NCI-H2196 (cell line): ENCODE measurements at regions not wholly inside any gene's neighbourhood (a gene's known extent, or its start where the extent isn't known, plus 50 kb on each side); places are given as distances from the start of the nearest gene placed in this dataset.
A peak's percentile ranks its signal among the peaks of the same experiment; 100 is the strongest.

Experiments
- DNase-seq: peaks from one replicate; lab custom pipeline; 2025; ENCODE audit not compliant: unreplicated experiment; lab: John Stamatoyannopoulos, UW

- DNase-seq = no peak
These were observed 196.9 kb upstream of the RREB1 start for GRCh38 chr6:6910734-6911295.

DNA sequence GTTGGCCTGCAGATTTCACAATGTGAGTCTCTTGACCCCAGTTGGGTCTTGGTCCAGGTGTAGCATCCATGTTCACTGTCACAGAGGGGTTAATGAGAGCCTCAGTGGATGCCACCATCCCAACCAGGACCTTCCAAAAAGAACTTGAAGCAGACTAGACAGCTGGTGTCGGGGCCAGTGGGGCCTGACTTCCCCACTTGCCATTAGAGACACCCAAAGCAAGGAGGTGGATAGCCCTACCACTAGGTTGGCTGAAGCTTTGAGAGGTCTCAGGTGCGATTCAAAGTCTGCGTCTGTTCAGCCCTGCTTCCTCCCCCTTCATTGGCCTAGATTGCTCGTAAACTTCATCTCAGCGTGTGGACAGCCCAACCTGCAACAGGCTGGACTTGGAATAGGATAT is 196.4 kb upstream of the RREB1 start:
- no peak for DNase-seq

DNA sequence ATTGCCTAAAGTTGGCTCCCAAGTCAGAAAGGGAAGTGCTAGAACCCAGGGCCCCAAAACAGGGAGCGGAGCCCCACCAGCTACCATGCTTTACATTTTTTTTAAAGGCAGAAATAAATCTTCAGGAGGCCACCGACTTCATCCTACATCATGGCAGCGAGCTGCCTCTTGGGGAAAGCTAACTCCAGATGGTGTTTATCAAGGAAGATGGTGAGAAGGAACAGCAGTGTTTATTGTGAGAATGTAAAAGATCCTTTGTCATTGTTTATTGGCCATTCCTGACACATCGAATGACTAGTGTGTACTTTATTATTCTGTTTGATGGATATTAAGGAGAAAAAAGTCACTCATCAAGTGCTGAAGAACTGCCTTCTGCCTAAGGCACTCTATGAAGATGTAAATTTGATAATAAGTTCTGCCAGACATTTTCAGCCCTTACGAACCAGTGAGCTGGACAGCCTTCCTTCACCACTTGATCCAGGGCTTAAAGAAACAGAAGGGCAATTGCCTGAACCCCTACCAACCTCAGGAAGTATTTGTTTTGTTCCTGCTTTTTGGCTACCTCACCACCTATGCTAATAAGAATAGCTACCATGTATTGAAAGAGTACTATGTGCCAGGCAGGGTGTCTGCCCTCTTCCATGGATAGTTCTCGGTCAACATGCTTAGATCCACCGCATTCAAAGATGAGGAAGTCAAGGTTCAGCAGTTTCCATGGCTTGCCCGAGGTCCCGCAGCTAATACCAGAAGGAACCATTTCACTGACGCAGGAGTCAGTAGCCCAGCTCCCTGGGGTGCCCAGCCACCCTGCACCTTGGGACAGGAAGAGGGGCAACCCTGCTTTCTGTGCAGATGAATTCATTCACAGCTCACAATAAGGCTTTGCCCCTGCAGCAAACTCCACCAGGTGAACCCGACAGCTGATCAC is 194.7 kb upstream of the RREB1 start:
- DNase-seq = no peak

DNA sequence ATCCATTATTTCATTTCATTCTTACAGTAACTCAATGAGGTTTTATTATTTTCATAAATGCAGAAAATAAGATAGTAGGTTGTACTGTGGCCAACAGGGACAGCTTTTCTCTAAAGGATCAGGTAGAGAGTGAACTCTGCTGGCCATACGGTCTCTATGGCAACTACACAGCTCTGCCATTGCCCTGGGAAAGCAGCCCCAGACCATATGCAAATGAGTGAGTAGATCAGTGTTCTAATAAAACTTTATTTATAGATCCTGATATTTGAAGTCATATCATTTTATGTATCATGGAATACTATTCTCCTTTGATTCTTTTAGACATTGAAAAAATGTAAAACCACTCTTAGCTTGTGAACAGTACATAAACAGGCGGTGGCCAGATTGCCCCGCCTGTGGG is 192.5 kb upstream of the RREB1 start:
- peak; percentile 25 for DNase-seq

- DNase-seq = no peak
These were observed 191.8 kb upstream of the RREB1 start for GRCh38 chr6:6915813-6916547.

GRCh38 chr6:6916598-6916997 is 191.2 kb upstream of the RREB1 start:
- no peak for DNase-seq

DNA sequence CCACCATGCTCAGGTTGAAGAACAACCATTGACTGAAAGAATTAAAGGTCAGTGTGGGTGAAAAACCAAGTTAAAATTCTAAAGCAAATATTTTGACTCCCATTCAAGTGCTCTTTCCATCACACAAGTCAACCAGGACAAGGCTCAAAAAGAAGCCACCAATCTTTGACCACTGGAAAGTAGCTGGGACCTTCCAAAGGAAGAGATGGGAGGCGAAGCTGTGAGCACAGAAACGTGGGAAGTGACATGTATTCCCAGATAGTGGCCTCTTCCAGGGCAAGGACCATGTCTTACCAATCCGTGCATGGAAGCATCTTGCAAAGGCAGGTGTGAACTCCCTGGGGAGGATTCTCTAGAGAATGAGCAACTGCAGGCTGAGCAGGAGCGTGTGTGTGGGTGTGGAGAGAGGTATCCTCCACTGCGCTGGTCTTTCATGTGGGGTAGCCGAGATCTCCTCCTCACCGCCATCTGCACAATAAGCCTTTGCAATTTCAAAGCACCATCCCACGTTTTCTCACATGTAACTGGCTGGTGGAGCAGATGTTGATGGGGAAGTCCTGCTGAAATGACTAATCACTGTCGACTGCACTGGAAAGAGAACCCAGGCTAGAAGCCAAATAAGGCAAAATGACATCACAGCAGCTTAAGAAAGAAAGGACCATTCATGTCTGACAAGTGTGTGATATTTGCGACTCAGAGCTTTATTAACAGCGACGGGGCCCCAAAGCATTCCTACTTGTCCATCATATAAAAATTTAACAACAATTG is 189.4 kb upstream of the RREB1 start:
- peak; percentile 11 for DNase-seq

- no peak for DNase-seq
These were observed 188.6 kb upstream of the RREB1 start for GRCh38 chr6:6919173-6919572.

GRCh38 chr6:6920114-6920986 is 187.4 kb upstream of the RREB1 start:
- DNase-seq = no peak

- no peak for DNase-seq
These were observed 186.8 kb upstream of the RREB1 start for GRCh38 chr6:6920987-6921313.

DNA sequence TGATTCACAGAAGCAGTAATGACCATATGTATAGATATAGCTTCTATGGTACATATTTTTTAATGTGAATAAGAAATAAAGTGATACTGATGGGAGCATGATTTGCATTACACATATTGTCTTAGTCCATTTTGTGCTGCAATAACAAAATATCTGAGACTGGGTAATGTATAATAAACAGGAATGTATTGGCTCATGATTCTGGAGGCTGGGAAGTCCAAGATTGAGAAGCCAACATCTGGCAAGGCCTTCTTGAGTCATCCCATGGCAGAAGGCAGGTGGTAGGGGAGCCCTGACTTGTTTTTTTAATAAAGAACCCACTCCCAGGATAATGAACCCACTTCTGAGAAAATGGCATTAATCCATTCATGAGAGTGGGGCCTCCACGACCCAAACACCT is 185.6 kb upstream of the RREB1 start:
- no peak for DNase-seq

DNA sequence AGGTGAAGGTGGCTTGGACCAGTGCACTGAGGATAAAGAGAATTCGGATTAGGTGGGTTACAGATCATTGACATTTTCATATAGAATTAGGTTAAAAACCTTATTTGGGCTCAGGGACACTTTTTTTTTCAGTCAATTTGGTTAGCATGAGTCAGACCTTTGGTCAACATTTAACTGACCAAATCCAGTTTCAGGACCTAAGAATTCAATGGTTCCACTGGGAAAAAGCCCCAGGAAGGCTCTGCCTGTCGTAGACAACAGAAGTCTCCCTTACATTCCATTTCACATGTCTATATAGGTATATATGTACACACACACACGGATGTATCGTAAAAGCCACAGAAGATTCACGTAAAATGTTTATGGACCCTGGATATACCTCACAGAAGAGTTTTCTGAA is 184.2 kb upstream of the RREB1 start:
- no peak for DNase-seq

GRCh38 chr6:6924708-6925107 is 183.1 kb upstream of the RREB1 start:
- DNase-seq = no peak

GRCh38 chr6:6925391-6926164 is 182.2 kb upstream of the RREB1 start:
- DNase-seq = no peak

DNA sequence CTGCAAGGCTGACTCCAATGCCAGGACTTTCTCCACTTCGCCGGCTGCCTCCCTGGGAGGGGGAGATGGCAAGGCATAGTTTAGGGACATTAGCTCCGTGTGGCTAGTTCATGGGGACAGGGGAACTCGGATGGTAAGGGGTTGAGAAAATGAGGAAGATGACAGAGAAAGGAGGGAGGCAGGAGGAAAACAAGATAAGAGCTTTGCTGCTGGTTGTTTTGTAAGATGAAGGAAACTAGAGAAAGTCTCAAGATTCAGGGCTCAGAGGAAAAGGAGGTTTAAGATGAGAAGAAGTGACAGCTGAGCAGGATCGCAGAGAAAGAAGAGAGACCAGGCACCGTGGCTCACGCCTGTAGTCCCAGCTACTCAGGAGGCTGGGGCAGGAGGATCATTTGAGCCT is 180.9 kb upstream of the RREB1 start:
- no peak for DNase-seq

- no peak for DNase-seq
These were observed 180.0 kb upstream of the RREB1 start for GRCh38 chr6:6927521-6928361.

DNA sequence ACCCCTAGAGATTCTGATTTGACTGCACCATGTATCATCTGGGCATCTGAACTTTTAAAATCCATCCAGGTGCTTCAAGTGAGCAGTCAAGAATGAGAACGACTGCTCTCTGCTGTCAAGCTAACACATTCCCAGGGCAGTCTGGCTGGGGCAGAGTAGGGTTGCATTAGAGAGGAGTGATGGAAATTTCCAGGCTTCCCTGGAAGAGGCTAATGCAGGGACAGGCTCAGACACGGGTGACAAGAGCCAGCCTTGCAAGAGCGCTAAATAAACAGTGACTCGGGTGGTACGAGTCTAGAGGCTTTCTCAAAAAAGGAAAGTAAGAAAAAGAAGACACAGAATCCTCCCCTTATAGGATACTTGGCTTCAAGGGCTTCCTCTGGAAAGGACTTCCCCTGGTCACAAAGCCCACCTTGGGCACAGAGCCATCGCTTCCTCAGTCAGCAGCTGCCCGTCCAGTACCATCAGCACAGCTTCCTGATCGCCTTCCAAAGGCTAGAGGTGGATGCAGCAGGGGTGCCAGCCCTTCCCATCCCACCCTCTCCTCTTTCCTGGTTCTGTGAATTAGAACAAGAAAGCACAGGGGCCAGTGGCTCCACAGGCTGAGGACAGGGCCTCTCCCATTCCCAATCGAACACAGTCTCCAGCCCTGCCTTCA is 177.4 kb upstream of the RREB1 start:
- DNase-seq = no peak
